OCI-LY7 (cell line): ENCODE measurements at regions not wholly inside any gene's neighbourhood (a gene's known extent, or its start where the extent isn't known, plus 50 kb on each side); places are given as distances from the start of the nearest gene placed in this dataset.

ENCODE experiments used
- EZH2phosphoT487 ChIP-seq: fragments of 200-600 bp; sonication (generic); IDR thresholded peaks from 2 replicates; pipeline ENCODE4 v1.6.1; 2018; ENCODE audit warnings: low read depth, borderline replicate concordance, mild to moderate bottlenecking, mixed run types, antibody characterized with exemption, low read length, moderate library complexity, mixed read lengths
- TF ChIP-seq, protein P1 (sequence below): fragments of 200-600 bp; sonication (generic); conservative IDR thresholded peaks from 2 replicates; pipeline ENCODE4 v1.5.1; 2014; ENCODE audit warnings: mild to moderate bottlenecking, antibody characterized with exemption, low read length, moderate library complexity, mixed read lengths

GRCh38 chr9:129482521-129483414 lies 138.1 kb downstream of the C9orf50 start:
- TF ChIP-seq, protein P1, sequence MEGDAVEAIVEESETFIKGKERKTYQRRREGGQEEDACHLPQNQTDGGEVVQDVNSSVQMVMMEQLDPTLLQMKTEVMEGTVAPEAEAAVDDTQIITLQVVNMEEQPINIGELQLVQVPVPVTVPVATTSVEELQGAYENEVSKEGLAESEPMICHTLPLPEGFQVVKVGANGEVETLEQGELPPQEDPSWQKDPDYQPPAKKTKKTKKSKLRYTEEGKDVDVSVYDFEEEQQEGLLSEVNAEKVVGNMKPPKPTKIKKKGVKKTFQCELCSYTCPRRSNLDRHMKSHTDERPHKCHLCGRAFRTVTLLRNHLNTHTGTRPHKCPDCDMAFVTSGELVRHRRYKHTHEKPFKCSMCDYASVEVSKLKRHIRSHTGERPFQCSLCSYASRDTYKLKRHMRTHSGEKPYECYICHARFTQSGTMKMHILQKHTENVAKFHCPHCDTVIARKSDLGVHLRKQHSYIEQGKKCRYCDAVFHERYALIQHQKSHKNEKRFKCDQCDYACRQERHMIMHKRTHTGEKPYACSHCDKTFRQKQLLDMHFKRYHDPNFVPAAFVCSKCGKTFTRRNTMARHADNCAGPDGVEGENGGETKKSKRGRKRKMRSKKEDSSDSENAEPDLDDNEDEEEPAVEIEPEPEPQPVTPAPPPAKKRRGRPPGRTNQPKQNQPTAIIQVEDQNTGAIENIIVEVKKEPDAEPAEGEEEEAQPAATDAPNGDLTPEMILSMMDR = no peak
- no peak for TF ChIP-seq EZH2phosphoT487
